Heart right ventricle (tissue), 16 donors: ENCODE measurements at regions not wholly inside any gene's neighbourhood (a gene's known extent, or its start where the extent isn't known, plus 50 kb on each side); places are given as distances from the start of the nearest gene placed in this dataset.

Experiments used
- ATAC-seq, 8 donors: fragments of 200-7000 bp; cut with Tn5 transposase; one replicate each; pipeline ENCODE4 v1.9.1; 2020; ENCODE audit warnings: mild to moderate bottlenecking in 8 of 8, moderate library complexity in 8 of 8, moderate number of reproducible peaks in 1 of 8
- DNase-seq, 2 donors: peaks; one replicate each; pipeline ENCODE4 v3.0.0-alpha.2; 2020
- H3K27ac ChIP-seq, 10 donors: fragments of 200-600 bp; sonication (generic) in 2 of 10; one replicate each; pipeline versions ENCODE4 v1.5.0 to v1.8.0; 2020 to 2022; ENCODE audit warnings: mild to moderate bottlenecking in 3 of 10
- H3K27me3 ChIP-seq, 7 donors: fragments of 200-600 bp; one replicate each; pipeline ENCODE4 v1.8.0; 2021 to 2022; ENCODE audit warnings: mild to moderate bottlenecking in 2 of 7
- H3K36me3 ChIP-seq, 9 donors: fragments of 200-600 bp; sonication (generic) in 1 of 9; one replicate each; pipeline versions ENCODE4 v1.5.0 to v1.8.0; 2020 to 2022; ENCODE audit warnings: mild to moderate bottlenecking in 2 of 9
- H3K4me1 ChIP-seq, 9 donors: fragments of 200-600 bp; sonication (generic) in 1 of 9; one replicate each; pipeline versions ENCODE4 v1.5.0 to v1.8.0; 2020 to 2022; ENCODE audit warnings: mild to moderate bottlenecking in 4 of 9
- H3K4me3 ChIP-seq, 10 donors: fragments of 200-600 bp; sonication (generic) in 2 of 10; one replicate each; pipeline versions ENCODE4 v1.5.0 to v1.8.0; 2020 to 2022; ENCODE audit warnings: mild to moderate bottlenecking in 7 of 10, moderate library complexity in 2 of 10
- H3K9me3 ChIP-seq, 11 donors: fragments of 200-600 bp in 10 of 11; sonication (generic) in 2 of 11; one replicate each; pipeline versions ENCODE4 v1.5.0 to v1.8.0; 2013 to 2022; ENCODE audit warnings: mild to moderate bottlenecking in 2 of 11, control low read depth in 1 of 11, moderate library complexity in 1 of 11
- WGBS, 2 donors: extraction: QIAGEN DNeasy Blood & Tissue Kit; methylation state at CpG; one replicate each; pipeline ENCODE4 v1.1.7; 2013; ENCODE audit warnings: inconsistent platforms in 1 of 2; 5-methylcytosine and 5-hydroxymethylcytosine counted together
- intact Hi-C, 10 donors: fragments of 100-400 bp; cut with DNase I; formaldehyde crosslinking; loops; one replicate each; pipeline versions ENCODE4 v1.11.1 to v1.14.2; 2022
- TF ChIP-seq, protein P1 (sequence below), 9 donors: fragments of 200-600 bp; sonication (generic) in 2 of 9; IDR thresholded peaks; one replicate each; pipeline versions ENCODE4 v1.5.0 to v1.8.0; 2021 to 2022; ENCODE audit warnings: antibody characterized with exemption in 9 of 9, mild to moderate bottlenecking in 5 of 9, moderate library complexity in 1 of 9
- donor health status: Arrhythmogenic right ventricular cardiomyopathy.
- donor health status: ischemic (EF 13 %, LVEDD 7.1; RV severe dilation, severe dysfunction).
- donor health status: healthy with polysubstance abuse.
- donor health status: DM: no; HTN: yes; CAD: no.
- donor health status: DM: no; HTN: no; CAD: no.
- donor health status: ischemic (EF 25% LVEDD 6.9; RV normal size, moderate dysfunction).
- donor health status: ischemic (EF 25% LVEDD 5.7; RV mildly dilated, moderate dysfunction).
- donor health status: healthy.
- donor health status: DM: yes; HTN: yes; CAD: no.
- donor health status: Ischemic cardiomyopathy.
- donor health status: ischemic (EF 35%, LVEDD 5.7; RV mildly dilated, moderate dysfunction).
- donor health status: nonischemic (EF 11% LVEDD 7.7; RV severe dilation, severe dysfunction).
- donor health status: DM: yes; HTN: yes; CAD: no.
- donor health status: PGD.
- donor health status: ischemic (EF 29% LVEDD 5.4; RV normal size, mild dysfunction).
- donor health status: nonischemic (EF 23%, LVEDD 6.1; RV moderate dilation, normal function).

DNA sequence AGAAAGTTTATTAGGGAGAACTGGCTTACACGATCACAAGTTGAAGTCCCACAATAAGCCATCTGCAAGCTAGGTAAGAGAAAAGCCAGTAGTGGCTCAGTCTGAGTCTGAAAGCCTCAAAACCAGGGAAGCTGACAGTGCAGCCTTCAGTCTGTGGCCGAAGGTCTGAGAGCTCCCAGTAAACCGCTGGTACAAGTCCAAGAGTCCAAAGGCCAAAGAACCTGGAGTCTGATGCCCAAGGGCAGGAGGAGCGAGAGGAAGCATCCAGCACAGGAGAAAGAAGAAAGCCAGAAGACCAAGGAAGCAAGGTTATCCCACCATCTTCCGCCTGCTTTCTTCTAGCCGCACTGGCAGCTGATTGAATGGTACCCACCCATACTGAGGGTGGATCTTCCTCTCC, 97.3 kb upstream of the FBN2 start:
- Histone ChIP-seq H3K4me3 (no peak overlapping the region), H3K4me1 (no peaks in the 10 kb centered on the region), H3K9me3 (no peaks in the 10 kb centered on the region), H3K27me3 (no peaks in the 10 kb centered on the region), H3K27ac (no peak overlapping the region), H3K36me3 (no peaks in the 10 kb centered on the region)
- ATAC-seq (no peak), DNase-seq (no peak)
- 92 to 93% methylated on average over 6 of the region's 6 CpGs for WGBS, 2 donors
- TF ChIP-seq, protein P1, sequence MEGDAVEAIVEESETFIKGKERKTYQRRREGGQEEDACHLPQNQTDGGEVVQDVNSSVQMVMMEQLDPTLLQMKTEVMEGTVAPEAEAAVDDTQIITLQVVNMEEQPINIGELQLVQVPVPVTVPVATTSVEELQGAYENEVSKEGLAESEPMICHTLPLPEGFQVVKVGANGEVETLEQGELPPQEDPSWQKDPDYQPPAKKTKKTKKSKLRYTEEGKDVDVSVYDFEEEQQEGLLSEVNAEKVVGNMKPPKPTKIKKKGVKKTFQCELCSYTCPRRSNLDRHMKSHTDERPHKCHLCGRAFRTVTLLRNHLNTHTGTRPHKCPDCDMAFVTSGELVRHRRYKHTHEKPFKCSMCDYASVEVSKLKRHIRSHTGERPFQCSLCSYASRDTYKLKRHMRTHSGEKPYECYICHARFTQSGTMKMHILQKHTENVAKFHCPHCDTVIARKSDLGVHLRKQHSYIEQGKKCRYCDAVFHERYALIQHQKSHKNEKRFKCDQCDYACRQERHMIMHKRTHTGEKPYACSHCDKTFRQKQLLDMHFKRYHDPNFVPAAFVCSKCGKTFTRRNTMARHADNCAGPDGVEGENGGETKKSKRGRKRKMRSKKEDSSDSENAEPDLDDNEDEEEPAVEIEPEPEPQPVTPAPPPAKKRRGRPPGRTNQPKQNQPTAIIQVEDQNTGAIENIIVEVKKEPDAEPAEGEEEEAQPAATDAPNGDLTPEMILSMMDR (IDR thresholded peaks at IDR 0.05), result no peak
- intact Hi-C loops, result no loop called here

DNA sequence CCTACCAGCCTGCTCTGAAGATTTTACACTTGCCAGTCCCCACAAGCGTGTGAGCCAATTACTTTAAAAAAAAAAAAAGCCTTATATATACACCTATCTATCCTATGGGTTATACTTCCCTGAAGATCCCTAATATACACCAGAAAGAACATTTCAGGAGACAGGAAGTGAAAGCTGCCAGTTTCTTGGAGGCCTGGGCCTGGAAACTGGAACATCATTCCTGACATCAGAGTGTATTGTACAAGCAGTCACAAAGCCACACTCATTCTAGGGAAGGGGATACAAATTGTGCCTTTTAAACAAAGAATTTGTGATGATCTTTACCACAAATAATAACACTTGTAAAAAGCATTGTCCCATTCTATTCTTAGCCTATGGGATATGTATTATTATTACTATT, 98.3 kb upstream of the FBN2 start:
- Histone ChIP-seq H3K4me3 (no peak overlapping the region), H3K4me1 (no peaks in the 10 kb centered on the region), H3K27me3 (no peaks in the 10 kb centered on the region), H3K9me3 (no peaks in the 10 kb centered on the region), H3K36me3 (no peaks in the 10 kb centered on the region), H3K27ac (no peak overlapping the region)
- intact Hi-C loops, result no loop called here
- DNase-seq (no peak), ATAC-seq (no peak)
- 93 to 97% methylated on average over 1 of the region's 1 CpG for WGBS, 2 donors
- TF ChIP-seq, protein P1 (IDR thresholded peaks at IDR 0.05), result no peak

GRCh38 chr5:128637031-128637430, 99.0 kb upstream of the FBN2 start:
- no peaks in the 10 kb centered on the region for H3K36me3 ChIP-seq
- H3K9me3 ChIP-seq, result no peaks in the 10 kb centered on the region
- no peaks in the 10 kb centered on the region for H3K4me1 ChIP-seq
- TF ChIP-seq, protein P1 (IDR thresholded peaks at IDR 0.05), result no peak
- intact Hi-C loops, result no loop called here
- no peak for DNase-seq
- no peaks in the 10 kb centered on the region for H3K27me3 ChIP-seq
- no peak overlapping the region for H3K4me3 ChIP-seq
- H3K27ac ChIP-seq, result no peak overlapping the region
- 61 to 80% methylated on average over 4 of the region's 4 CpGs for WGBS, 2 donors
- ATAC-seq, result no peak

GRCh38 chr5:128641861-128642260, 103.8 kb upstream of the FBN2 start:
- H3K4me3 ChIP-seq, result no peak overlapping the region
- no peaks in the 10 kb centered on the region for H3K4me1 ChIP-seq
- no peaks in the 10 kb centered on the region for H3K27me3 ChIP-seq
- no peak for ATAC-seq
- H3K27ac ChIP-seq, result no peak overlapping the region
- intact Hi-C loops, result no loop called here
- no peaks in the 10 kb centered on the region for H3K9me3 ChIP-seq
- DNase-seq, result no peak
- TF ChIP-seq, protein P1 (IDR thresholded peaks at IDR 0.05), result no peak
- no peaks in the 10 kb centered on the region for H3K36me3 ChIP-seq
- 76 to 86% methylated on average over 1 of the region's 1 CpG for WGBS, 2 donors

DNA sequence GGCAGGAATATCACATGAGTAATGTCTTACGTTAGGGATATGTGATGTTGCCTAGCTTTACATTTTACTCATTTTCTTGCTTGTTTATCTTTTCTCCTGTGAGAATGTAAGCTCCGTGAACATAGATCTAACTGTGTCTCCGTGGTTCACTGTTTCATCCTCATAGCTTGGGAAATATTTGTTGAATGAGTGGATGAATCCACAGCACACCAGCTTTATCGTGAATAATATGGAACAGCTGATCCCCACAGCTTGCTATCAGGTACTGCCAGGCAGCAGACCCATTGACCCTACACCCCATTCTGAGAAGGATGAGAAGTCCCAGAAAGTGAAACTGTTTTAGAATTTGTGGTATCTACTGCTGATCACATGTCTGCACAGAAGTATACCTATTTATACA, 106.8 kb upstream of the FBN2 start:
- no peaks in the 10 kb centered on the region for H3K27me3 ChIP-seq
- no peak overlapping the region for H3K27ac ChIP-seq
- intact Hi-C loops, result no loop called here
- no peaks in the 10 kb centered on the region for H3K4me1 ChIP-seq
- no peaks in the 10 kb centered on the region for H3K9me3 ChIP-seq
- H3K36me3 ChIP-seq, result no peaks in the 10 kb centered on the region
- H3K4me3 ChIP-seq, result no peak overlapping the region
- 44 to 55% methylated on average over 4 of the region's 4 CpGs for WGBS, 2 donors
- DNase-seq (no peak), ATAC-seq (no peak)
- TF ChIP-seq, protein P1 (IDR thresholded peaks at IDR 0.05), result no peak
